ENCODE measurements at regions not wholly inside any gene's neighbourhood (a gene's known extent, or its start where the extent isn't known, plus 50 kb on each side); places are given as distances from the start of the nearest gene placed in this dataset.
"Not testable (repeated sequence)": the region's sequence is repeated elsewhere in the genome, so short reads cannot be mapped to it uniquely, and the experiment has no call there.

- DNase-seq = no peak
Observed at GRCh38 chr12:67540920-67541624, 107.5 kb upstream of the DYRK2 start.

DNA sequence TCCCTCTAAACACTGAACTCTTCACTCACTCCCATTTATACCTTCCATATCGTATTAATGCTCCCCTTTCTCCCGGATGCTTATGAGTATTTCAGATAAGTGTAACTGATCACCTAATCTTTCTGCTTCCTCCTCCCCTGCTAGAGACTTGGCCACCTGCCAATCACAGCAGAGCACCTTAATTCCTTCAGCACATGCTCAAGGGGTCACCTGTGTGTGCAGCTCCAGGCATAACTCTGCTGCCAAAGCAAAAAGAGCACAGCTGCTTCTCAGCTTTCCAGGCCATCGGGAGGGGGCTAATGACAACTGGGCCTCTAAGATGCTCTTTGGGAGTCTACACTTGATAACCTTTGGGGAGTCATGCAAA is 106.9 kb upstream of the DYRK2 start:
- peak; percentile 64 for DNase-seq

GRCh38 chr12:67543021-67543770 is 105.3 kb upstream of the DYRK2 start:
- DNase-seq = no peak

GRCh38 chr12:67545298-67545697 is 103.2 kb upstream of the DYRK2 start:
- DNase-seq = no peak

- DNase-seq = no peak
Observed at GRCh38 chr12:67546746-67547145, 101.8 kb upstream of the DYRK2 start.

DNA sequence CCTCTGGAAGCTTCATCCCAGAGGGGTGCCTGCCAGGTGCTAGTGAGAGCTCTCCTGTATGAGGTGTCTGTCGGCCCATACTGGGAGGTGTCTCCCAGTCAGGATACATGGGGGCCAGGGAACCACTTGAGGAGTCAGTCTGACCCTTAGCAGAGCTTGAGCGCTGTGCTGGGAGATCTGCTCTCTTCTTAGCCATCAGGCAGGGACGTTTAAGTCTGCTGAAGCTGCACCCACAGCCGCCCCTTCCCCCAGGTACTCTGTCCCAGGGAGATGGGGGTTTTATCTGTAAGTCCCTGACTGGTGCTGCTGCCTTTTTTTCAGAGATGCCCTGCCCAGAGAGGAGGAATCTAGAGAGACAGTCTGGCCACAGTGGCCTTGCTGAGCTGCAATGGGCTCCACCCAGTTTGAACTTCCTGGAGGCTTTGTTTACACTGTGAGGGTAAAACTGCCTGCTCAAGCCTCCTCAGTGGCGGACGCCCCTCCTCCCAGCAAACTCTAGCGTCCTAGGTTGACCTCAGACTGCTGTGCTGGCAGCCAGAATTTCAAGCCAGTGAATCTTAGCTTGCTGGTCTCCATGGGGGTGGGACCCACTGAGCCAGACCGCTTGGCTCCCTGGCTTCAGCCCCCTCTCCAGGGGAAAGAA is 93.3 kb upstream of the DYRK2 start:
- not testable (repeated sequence) for DNase-seq

GRCh38 chr12:67558775-67559174 is 89.8 kb upstream of the DYRK2 start:
- no peak for DNase-seq

DNA sequence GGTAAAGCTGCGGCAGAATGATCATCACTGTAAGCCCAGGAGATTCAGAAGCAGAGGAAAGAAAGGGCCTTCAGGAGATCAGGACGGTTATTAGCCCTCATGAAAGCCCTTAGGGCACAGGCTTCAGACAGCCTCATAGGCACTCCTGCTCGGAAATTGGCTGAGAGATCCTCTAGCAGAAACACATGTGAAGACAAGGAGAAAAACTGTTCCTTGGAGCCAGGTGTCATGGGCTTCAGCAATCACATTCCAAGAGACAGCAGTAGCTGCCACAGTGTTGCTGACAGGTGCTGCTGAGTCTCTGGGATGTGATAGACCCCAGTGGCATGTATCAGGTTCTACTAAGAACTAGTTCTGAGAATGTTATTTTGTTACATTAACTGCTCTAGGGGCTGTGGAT is 88.8 kb upstream of the DYRK2 start:
- DNase-seq = no peak

- no peak for DNase-seq
Observed at GRCh38 chr12:67562513-67563287, 85.8 kb upstream of the DYRK2 start.

DNA sequence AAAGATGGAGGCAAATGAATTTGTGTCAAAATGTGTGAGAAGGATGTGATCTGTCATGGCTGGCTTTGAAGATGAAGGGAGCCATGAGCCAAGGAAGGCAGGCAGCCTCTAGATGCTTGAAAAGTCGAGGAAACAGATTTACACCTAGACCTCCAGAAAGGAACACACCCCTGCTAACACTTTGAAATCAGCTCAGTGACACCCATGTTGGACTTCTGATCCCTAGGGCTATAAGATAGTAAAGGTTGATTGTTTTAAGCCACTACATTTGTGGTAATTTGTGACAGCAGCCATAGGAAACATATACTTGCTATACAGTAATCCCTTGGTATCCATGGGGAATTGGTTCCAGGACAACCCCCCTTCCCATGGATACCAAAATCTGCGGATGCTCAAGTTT is 80.5 kb upstream of the DYRK2 start:
- DNase-seq = no peak

DNA sequence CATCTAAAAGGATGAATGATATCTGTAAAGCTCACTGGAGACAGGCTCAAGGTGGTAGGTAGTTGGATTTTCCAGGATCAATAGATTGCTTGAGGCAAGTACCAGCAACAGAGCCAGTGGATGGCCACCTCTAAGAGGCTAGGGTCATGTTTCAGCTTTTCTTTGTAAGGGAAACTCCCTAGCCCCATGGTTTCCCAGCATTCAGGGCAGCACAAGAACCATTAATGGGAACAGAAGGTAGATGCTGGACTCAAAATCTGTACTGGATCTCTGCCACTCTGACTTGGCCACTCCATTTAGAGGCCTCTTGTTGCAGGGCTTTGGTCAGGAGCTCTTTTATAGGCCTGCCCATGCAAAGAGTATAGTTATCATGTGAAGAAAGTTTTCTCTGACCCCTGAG is 76.1 kb upstream of the DYRK2 start:
- no peak for DNase-seq

GRCh38 chr12:67573566-67573965 is 75.0 kb upstream of the DYRK2 start:
- DNase-seq = no peak

DNA sequence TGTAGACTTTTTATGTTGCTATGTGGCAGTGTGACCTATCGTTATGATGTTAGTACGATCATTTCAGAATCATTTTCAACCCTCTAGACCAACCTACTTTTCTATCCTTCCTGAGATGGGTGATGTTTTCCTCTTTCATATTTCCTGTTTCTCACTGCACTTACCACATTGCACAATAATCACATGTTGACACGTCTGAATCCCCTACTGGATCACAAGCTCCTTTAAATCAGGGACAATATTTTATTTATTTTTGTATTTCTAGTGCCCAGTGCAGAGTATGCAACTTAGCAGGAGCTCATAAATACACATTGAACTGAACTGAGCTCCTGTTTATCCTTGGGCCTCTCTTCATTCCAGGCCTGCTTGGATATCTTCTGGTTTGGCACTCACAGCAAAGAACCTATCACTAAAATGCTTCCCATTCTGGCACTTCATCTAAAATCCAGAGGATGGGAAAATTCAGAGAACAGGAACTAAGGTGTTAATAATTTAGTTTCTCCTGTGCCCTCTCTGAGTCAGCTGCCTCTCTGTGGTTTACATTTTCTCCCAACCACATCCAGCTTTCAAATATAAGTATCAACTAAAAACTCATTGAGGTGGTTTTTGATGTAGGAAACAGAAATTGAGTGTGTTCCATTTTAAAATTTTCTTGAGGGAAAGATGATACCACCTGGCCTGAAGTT is 69.4 kb upstream of the DYRK2 start:
- no peak for DNase-seq

- no peak for DNase-seq
Observed at GRCh38 chr12:67579662-67580003, 68.9 kb upstream of the DYRK2 start.

- DNase-seq = no peak
Observed at GRCh38 chr12:67582238-67582834, 66.2 kb upstream of the DYRK2 start.

- DNase-seq = no peak
Observed at GRCh38 chr12:67582844-67583243, 65.7 kb upstream of the DYRK2 start.

DNA sequence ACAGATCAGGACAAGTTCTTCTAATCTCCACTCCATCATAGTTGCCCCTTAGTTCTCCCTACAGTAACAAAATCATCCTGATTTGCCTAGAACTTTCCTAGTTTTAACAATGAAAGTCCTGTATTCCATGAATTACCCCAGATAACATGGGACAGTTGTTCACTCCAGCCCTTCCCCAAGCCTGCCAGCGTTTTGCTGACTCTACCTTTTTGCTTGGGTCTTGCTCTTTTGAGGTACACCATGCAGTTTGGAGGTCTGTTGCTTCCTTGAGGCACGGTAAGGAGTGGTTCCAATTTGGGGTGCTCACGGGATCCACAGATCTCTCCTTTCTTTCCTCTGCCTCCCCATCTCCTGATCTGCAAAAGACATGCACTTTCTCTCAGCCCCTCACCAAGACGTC is 61.6 kb upstream of the DYRK2 start:
- DNase-seq = no peak

GRCh38 chr12:67589078-67589477 is 59.5 kb upstream of the DYRK2 start:
- DNase-seq = no peak

- DNase-seq = no peak
Observed at GRCh38 chr12:67590149-67590790, 58.3 kb upstream of the DYRK2 start.

DNA sequence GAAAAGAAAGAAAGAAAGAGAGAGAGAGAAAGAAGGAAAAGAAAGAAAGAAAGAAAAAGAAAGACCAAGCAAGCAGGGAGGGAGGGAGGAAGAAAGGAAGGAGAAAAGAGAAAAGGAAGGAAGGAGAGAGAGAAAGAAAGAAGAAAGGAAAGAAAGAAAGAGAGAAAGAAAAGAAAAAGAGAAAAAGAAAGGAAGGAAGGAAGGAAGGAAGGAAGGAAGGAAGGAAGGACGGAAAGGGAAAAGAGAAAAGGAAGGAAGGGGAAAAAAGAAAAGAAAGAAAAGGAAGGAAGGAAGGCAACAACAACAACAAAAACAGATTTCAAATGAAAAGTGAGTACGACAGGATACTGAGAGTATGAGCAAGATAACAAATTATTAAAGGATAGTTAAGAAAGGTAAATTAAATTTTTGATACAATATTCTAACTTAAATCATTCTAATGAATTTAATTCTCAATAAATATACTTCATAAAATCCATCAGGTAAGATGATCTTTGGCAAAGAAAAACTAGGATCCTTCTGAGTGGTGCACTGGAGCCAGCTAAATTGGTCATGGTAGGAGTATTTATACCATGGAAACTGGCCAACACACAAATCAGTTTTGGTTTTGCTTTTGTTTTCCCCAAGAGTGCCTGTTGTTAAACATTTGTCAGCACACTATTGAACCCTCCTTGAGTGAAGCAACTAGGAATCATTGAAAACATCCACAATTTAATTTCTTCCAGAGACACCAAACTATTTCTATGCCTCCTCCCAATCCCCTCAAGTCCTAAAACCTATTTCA is 56.1 kb upstream of the DYRK2 start:
- DNase-seq = peak; percentile 32

DNA sequence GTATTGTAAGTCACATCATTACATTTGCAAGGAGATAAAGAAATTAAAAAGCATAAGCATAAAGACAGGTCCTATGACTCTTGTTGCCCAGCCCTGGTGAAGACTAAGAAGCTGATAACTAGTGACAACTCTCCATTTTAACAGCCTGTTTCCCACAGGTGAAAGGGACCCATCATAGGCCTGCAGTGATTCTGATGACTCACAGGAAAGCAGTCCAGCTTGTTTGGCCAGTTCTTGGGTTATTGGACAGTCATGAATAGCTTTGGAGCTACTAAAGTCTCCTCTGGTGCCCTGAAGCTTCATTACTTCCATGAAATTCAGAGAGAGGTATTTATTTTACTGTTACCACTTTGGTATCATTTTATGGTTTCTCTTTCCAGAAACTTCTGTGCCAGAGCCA is 55.5 kb upstream of the DYRK2 start:
- no peak for DNase-seq

All from COR-L47 (cell line).